Choroid plexus epithelial cell (primary cell): ENCODE measurements at regions not wholly inside any gene's neighbourhood (a gene's known extent, or its start where the extent isn't known, plus 50 kb on each side); places are given as distances from the start of the nearest gene placed in this dataset.

Experiments
- DNase-seq: peaks from one replicate; pipeline ENCODE4 v3.0.0-alpha.2; 2010; ENCODE audit warnings: low read depth
- H3K4me3 ChIP-seq: 2 replicates; pipeline ENCODE4 v1.5.1; 2011; ENCODE audit warnings: low read depth, mild to moderate bottlenecking, control low read depth, low read length, moderate library complexity
- TF ChIP-seq, protein P1 (sequence below): conservative IDR thresholded peaks from 2 replicates; pipeline ENCODE4 v1.5.1; 2011; ENCODE audit warnings: low read depth, mild to moderate bottlenecking, control low read depth, inconsistent platforms, low read length, moderate library complexity

GRCh38 chr2:53257287-53257686 lies 510.3 kb upstream of the CHAC2 start:
- H3K4me3 ChIP-seq, result no peak overlapping the region
- DNase-seq, result no peak
- TF ChIP-seq, protein P1, sequence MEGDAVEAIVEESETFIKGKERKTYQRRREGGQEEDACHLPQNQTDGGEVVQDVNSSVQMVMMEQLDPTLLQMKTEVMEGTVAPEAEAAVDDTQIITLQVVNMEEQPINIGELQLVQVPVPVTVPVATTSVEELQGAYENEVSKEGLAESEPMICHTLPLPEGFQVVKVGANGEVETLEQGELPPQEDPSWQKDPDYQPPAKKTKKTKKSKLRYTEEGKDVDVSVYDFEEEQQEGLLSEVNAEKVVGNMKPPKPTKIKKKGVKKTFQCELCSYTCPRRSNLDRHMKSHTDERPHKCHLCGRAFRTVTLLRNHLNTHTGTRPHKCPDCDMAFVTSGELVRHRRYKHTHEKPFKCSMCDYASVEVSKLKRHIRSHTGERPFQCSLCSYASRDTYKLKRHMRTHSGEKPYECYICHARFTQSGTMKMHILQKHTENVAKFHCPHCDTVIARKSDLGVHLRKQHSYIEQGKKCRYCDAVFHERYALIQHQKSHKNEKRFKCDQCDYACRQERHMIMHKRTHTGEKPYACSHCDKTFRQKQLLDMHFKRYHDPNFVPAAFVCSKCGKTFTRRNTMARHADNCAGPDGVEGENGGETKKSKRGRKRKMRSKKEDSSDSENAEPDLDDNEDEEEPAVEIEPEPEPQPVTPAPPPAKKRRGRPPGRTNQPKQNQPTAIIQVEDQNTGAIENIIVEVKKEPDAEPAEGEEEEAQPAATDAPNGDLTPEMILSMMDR, result no peak

GRCh38 chr2:53253244-53253643 lies 514.4 kb upstream of the CHAC2 start:
- no peak for DNase-seq
- TF ChIP-seq, protein P1, result no peak
- no peak overlapping the region for H3K4me3 ChIP-seq

- TF ChIP-seq, protein P1, result no peak
- H3K4me3 ChIP-seq, result no peak overlapping the region
- peak; percentile 4 for DNase-seq
Measured at GRCh38 chr2:53252115-53252514, 515.5 kb upstream of the CHAC2 start.

DNA sequence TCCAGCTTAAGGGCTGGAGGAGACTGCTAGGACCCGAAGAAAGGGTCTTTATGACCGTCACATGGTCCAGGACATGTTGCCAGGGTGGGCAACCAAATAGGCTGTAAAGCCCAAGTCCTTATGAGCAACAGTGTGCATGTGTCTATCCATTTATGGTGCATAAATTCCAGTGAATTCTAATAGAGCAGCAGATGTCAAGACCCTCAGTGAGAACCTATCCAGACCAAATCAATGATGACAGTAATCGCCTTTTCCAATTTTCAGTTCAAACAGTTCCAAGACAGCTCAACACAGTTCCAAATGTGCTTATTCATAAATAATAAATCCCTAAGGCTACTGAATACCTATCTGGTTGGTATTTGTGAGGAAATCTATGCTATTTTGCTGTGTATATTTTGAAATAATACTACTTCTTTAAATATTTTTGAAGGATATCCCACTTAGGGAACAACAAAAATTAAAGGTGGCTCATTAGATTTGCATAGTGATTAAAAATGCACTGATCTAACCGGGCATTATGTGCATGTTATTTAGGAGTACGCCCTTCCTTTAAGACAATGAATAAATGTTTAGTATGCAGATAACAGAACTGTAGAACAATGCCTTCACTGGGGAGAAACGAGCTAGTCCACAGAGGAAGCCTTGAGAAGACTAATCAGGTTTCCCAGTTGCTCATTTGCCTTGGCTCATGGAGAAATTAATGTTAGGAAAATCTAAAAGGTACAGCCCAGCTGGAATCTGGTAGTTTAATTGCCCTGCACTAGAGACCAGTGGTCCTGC lies 519.5 kb upstream of the CHAC2 start:
- TF ChIP-seq, protein P1, result no peak
- DNase-seq, result no peak
- no peak overlapping the region for H3K4me3 ChIP-seq

DNA sequence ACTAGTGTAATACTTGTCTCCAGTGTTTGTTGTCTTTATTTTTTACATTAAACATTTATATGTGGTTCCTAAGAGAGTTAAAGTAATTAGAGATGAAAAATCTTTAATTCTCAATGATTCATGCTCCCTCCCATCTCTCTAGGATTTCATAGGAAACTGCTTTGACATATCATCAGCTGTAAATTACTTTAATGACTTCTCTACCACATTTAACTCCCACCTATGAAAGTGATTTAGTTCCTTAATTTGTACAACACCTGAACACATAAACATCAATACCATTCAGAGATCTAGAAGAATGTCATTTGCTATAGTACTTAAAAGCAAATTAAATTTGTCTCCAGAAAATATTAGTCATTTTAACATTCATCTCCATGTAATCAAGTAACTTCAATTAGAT lies 524.2 kb upstream of the CHAC2 start:
- TF ChIP-seq, protein P1, result no peak
- no peak overlapping the region for H3K4me3 ChIP-seq
- no peak for DNase-seq

DNA sequence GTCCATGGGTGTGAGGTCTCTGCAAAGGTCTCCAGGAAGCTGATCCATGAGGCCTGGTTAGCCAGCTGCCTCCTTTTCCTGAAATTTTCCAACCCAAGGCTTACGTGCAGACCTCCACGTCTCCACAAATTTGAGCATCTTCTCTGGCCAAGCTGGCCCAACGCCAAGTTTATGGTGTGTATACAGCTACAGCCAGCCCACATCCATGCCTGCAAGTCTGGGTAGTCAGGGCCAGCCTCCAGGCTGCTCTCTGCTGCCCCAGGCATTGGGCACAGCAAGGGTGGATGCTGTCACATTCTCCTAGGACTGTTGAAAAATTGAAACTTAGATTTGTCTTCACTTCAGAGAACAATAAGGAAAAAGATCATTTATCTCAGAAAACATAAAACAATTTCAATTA lies 525.5 kb upstream of the CHAC2 start:
- TF ChIP-seq, protein P1, result no peak
- no peak for DNase-seq
- no peak overlapping the region for H3K4me3 ChIP-seq

DNA sequence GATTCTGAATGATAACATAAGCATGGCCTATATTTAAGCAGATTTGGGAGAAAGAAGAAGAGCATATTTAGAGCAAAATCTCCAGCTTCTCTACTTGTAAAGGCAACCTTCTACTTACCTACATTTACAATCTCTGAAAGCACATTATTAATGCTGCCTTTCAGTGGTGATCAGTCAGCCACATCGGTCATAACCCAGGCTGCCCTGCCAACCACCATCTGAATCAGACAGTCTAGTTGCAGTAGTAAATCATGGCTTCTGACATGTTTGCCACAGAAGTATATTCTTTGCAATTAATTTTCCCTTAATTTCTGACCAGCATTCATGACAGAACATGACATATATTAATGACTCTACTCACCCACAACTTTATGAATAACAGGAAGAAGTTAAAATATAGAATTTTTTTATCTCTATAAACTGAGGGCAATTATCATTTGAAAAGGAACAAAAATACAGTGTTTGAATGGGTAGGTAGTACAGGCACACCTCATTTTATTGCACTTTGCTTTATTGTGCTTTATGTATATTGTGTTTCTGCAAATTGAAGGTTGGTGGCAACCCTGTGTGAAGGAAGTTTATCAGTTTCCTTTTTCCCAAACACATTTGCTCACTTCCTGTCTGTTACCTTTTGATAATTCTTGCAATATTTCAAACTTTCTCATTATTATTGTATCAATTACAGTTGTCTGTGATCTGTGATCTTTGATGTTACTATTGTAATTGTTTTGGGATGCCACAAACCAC lies 531.6 kb upstream of the CHAC2 start:
- H3K4me3 ChIP-seq, result no peak overlapping the region
- DNase-seq, result no peak
- TF ChIP-seq, protein P1, result no peak
